GM23338 (cell line): ENCODE measurements at regions not wholly inside any gene's neighbourhood (a gene's known extent, or its start where the extent isn't known, plus 50 kb on each side); places are given as distances from the start of the nearest gene placed in this dataset.

Source experiments
- ATAC-seq: fragments of 200-7000 bp; cut with Tn5 transposase; 3 replicates; pipeline ENCODE4 v1.9.1; 2020
- DNase-seq: peaks from one replicate; pipeline ENCODE4 v3.0.0-alpha.2; 2015; ENCODE audit warnings: low spot score
- H2AFZ ChIP-seq: fragments of 200-600 bp; sonication (generic); 2 replicates; pipeline ENCODE4 v1.8.0; 2016; ENCODE audit warnings: antibody characterized with exemption, mild to moderate bottlenecking, moderate library complexity
- H3F3A ChIP-seq: fragments of 200-600 bp; sonication (generic); replicated peaks from 2 replicates; pipeline ENCODE4 v1.8.0; 2017; ENCODE audit warnings: antibody characterized with exemption, mixed run types, low read depth
- H3K27ac ChIP-seq: fragments of 200-600 bp; sonication (generic); 2 replicates; pipeline ENCODE4 v1.6.1; 2016; ENCODE audit warnings: low read depth
- H3K27me3 ChIP-seq: fragments of 200-600 bp; sonication (generic); 2 replicates; pipeline ENCODE4 v1.8.0; 2016; ENCODE audit warnings: mild to moderate bottlenecking, mixed run types, moderate library complexity; ENCODE audit not compliant: insufficient read depth
- H3K36me3 ChIP-seq: fragments of 200-600 bp; sonication (generic); 2 replicates; pipeline ENCODE4 v1.8.0; 2016; ENCODE audit warnings: mild to moderate bottlenecking; ENCODE audit not compliant: insufficient read depth
- H3K4me1 ChIP-seq: fragments of 200-600 bp; sonication (generic); 2 replicates; pipeline ENCODE4 v1.8.0; 2016; ENCODE audit warnings: mild to moderate bottlenecking, moderate library complexity; ENCODE audit not compliant: insufficient read depth
- H3K4me2 ChIP-seq: fragments of 200-600 bp; sonication (generic); 2 replicates; pipeline ENCODE4 v1.7.1; 2017; ENCODE audit warnings: mixed run types
- H3K4me3 ChIP-seq: fragments of 200-600 bp; sonication (generic); 2 replicates; pipeline ENCODE4 v1.6.1; 2016; ENCODE audit warnings: mixed run types
- H3K79me2 ChIP-seq: fragments of 200-600 bp; sonication (generic); replicated peaks from 2 replicates; pipeline ENCODE4 v1.8.0; 2017; ENCODE audit warnings: mild to moderate bottlenecking; ENCODE audit not compliant: insufficient read depth
- H3K9me2 ChIP-seq: fragments of 200-600 bp; sonication (generic); 2 replicates; pipeline ENCODE4 v1.8.0; 2017; ENCODE audit not compliant: insufficient read depth
- H4K20me1 ChIP-seq: fragments of 200-600 bp; sonication (generic); replicated peaks from 2 replicates; pipeline ENCODE4 v1.8.0; 2017; ENCODE audit warnings: mild to moderate bottlenecking; ENCODE audit not compliant: insufficient read depth
- H3K27ac Mint-ChIP-seq: 2 replicates; pipeline ENCODE4 v1.8.0; 2020; ENCODE audit warnings: inconsistent platforms, mild to moderate bottlenecking, moderate library complexity, mixed read lengths
- H3K27me3 Mint-ChIP-seq: 3 replicates; pipeline ENCODE4 v1.8.0; 2022; ENCODE audit warnings: low read depth, mild to moderate bottlenecking, moderate library complexity, mixed read lengths, inconsistent platforms; ENCODE audit not compliant: insufficient read depth, poor library complexity
- H3K36me3 Mint-ChIP-seq: 3 replicates; pipeline ENCODE4 v1.8.0; 2021; ENCODE audit warnings: low read depth, mild to moderate bottlenecking, inconsistent platforms, moderate library complexity, mixed read lengths
- H3K4me1 Mint-ChIP-seq: 3 replicates; pipeline ENCODE4 v1.8.0; 2020; ENCODE audit warnings: mild to moderate bottlenecking, inconsistent platforms, mixed read lengths
- H3K4me3 Mint-ChIP-seq: 3 replicates; pipeline ENCODE4 v1.8.0; 2021; ENCODE audit warnings: moderate library complexity, mild to moderate bottlenecking, inconsistent platforms, mixed read lengths
- H3K9me3 Mint-ChIP-seq: 3 replicates; pipeline ENCODE4 v1.8.0; 2020; ENCODE audit warnings: moderate library complexity, mild to moderate bottlenecking, inconsistent platforms, mixed read lengths
- CREB1 ChIP-seq: fragments of 250-450 bp; sonication (Bioruptor Pico); IDR thresholded peaks from 2 replicates; pipeline ENCODE4 v1.5.0; 2020; ENCODE audit warnings: low read depth, mild to moderate bottlenecking, moderate library complexity
- CTCF ChIP-seq, 2 experiments: fragments of 200-600 bp in 1 of 2; sonication (generic) in 1 of 2; conservative IDR thresholded peaks; 2 replicates each; pipeline versions ENCODE4 v1.5.1 to v1.6.1; 2016 to 2017; ENCODE audit warnings: antibody characterized with exemption in 2 of 2, low read depth in 2 of 2, mild to moderate bottlenecking in 2 of 2, moderate library complexity in 1 of 2
- ETS1 ChIP-seq: IDR thresholded peaks from 2 replicates; pipeline ENCODE4 v1.6.1; 2016; ENCODE audit warnings: antibody characterized with exemption
- EZH2 ChIP-seq: fragments of 200-600 bp; sonication (generic); IDR thresholded peaks from one replicate; pipeline ENCODE4 v1.8.0; 2017; ENCODE audit warnings: antibody characterized with exemption, mild to moderate bottlenecking, low read depth; ENCODE audit not compliant: unreplicated experiment
- EZH2phosphoT487 ChIP-seq: fragments of 200-600 bp; sonication (generic); IDR thresholded peaks from one replicate; pipeline ENCODE4 v1.8.1; 2018; ENCODE audit warnings: antibody characterized with exemption; ENCODE audit not compliant: unreplicated experiment
- JUNB ChIP-seq: IDR thresholded peaks from one replicate; pipeline ENCODE4 v1.6.1; 2016; ENCODE audit warnings: antibody characterized with exemption; ENCODE audit not compliant: unreplicated experiment
- POLR2AphosphoS5 ChIP-seq: IDR thresholded peaks from 2 replicates; pipeline ENCODE4 v1.6.1; 2016; ENCODE audit warnings: antibody characterized with exemption, low read depth
- REST ChIP-seq: IDR thresholded peaks from one replicate; pipeline ENCODE4 v1.6.1; 2018; ENCODE audit warnings: antibody characterized with exemption; ENCODE audit not compliant: unreplicated experiment
- ZNF114 ChIP-seq: fragments of 250-450 bp; sonication (Bioruptor Pico); IDR thresholded peaks from 2 replicates; pipeline ENCODE4 v1.5.0; 2020; ENCODE audit warnings: mild to moderate bottlenecking, moderate library complexity
- ZNF331 ChIP-seq: fragments of 250-450 bp; sonication (Bioruptor Pico); IDR thresholded peaks from 2 replicates; pipeline ENCODE4 v1.5.0; 2020; ENCODE audit warnings: low read depth, mild to moderate bottlenecking, moderate library complexity
- ZNF462 ChIP-seq: fragments of 250-450 bp; sonication (Bioruptor Pico); IDR thresholded peaks from 2 replicates; pipeline ENCODE4 v1.5.0; 2020; ENCODE audit warnings: mild to moderate bottlenecking, moderate library complexity

- TF ChIP-seq ZNF462 (no peak), POLR2AphosphoS5 (no peak)
These were observed 296.6 kb downstream of the ZNF621 start (continued) for GRCh38 chr3:40821315-40821714.

- DNase-seq (no peak), ATAC-seq (no peak)
- Histone ChIP-seq H3K4me3 (no peak overlapping the region), H3K36me3 (no peaks in the 10 kb centered on the region), H3K4me2 (no peak overlapping the region), H3K79me2 (no peaks in the 10 kb centered on the region), H3K4me1 (no peaks in the 10 kb centered on the region), H3K27me3 (no peaks in the 10 kb centered on the region), H3K9me2 (peaks cover 11% of the 10 kb centered on the region; the same call in 1 of the 2 replicates), H3K27ac (no peak overlapping the region), H4K20me1 (no peaks in the 10 kb centered on the region), H2AFZ (no peak overlapping the region), H3F3A (no peaks in the 10 kb centered on the region)
- H3K36me3 Mint-ChIP-seq, result no peaks in the 10 kb centered on the region
- no peak overlapping the region for H3K4me3 Mint-ChIP-seq
- H3K27me3 Mint-ChIP-seq, result no peaks in the 10 kb centered on the region
- no peak overlapping the region for H3K27ac Mint-ChIP-seq
- peaks cover 5% of the 10 kb centered on the region; the same call in 1 of the 3 replicates for H3K9me3 Mint-ChIP-seq
- peaks cover 6% of the 10 kb centered on the region for H3K4me1 Mint-ChIP-seq
- no peak for TF ChIP-seq ZNF331 (CRISPR knock-in tag)
- no peak for TF ChIP-seq CREB1 (CRISPR knock-in tag)
- TF ChIP-seq ETS1, result no peak
- TF ChIP-seq CTCF (conservative IDR thresholded peaks at IDR 0.05; ENCODE audit: low read depth in 2 of 2), result no peak
- no peak for TF ChIP-seq REST
- TF ChIP-seq EZH2phosphoT487, result no peak
- TF ChIP-seq JUNB, result no peak
- TF ChIP-seq POLR2AphosphoS5, result no peak
- no peak for TF ChIP-seq ZNF114 (CRISPR knock-in tag)
- TF ChIP-seq EZH2, result no peak
These were observed 302.5 kb downstream of the ZNF621 start for GRCh38 chr3:40827226-40827625.
